GM13976 (cell line): ENCODE measurements at regions not wholly inside any gene's neighbourhood (a gene's known extent, or its start where the extent isn't known, plus 50 kb on each side); places are given as distances from the start of the nearest gene placed in this dataset.

Experiments used
- DNase-seq: peaks from one replicate; pipeline ENCODE4 v3.0.0; 2012; ENCODE audit warnings: low spot score
- in situ Hi-C: fragments of 300-500 bp; cut with MboI; formaldehyde crosslinking; loops from one replicate; pipeline ENCODE4 v1.12.0; 2022; ENCODE audit warnings: low sequenced_read_pairs, mixed read lengths, inconsistent platforms; ENCODE audit not compliant: unreplicated experiment
- TF ChIP-seq, protein P1 (sequence below): IDR thresholded peaks from 2 replicates; pipeline ENCODE4 v1.5.1; 2012; ENCODE audit warnings: borderline replicate concordance, mild to moderate bottlenecking; ENCODE audit not compliant: insufficient read depth; ENCODE audit errors: extremely low read depth, missing control alignments, control extremely low read depth

DNA sequence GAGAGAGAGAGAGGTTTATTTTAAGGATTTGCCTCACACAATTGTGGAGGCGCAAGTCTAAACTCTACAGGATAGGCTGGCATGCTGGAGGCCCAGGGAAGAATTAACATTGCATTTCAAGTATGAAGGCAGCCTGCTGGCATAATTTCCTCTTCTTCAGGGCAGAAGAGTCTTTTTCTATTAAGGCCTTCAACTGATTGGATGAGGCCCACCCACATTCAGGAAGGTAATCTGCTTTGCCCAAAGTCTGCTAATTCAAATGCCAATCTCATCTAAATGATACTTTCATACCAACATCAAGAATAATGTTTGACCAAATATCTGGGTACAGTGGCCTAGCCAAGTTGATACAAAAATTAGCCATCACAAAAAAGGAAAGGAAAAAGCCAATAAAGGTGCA, 258.1 kb upstream of the MDFIC2 start:
- in situ Hi-C loops, result no loop called here
- TF ChIP-seq, protein P1, sequence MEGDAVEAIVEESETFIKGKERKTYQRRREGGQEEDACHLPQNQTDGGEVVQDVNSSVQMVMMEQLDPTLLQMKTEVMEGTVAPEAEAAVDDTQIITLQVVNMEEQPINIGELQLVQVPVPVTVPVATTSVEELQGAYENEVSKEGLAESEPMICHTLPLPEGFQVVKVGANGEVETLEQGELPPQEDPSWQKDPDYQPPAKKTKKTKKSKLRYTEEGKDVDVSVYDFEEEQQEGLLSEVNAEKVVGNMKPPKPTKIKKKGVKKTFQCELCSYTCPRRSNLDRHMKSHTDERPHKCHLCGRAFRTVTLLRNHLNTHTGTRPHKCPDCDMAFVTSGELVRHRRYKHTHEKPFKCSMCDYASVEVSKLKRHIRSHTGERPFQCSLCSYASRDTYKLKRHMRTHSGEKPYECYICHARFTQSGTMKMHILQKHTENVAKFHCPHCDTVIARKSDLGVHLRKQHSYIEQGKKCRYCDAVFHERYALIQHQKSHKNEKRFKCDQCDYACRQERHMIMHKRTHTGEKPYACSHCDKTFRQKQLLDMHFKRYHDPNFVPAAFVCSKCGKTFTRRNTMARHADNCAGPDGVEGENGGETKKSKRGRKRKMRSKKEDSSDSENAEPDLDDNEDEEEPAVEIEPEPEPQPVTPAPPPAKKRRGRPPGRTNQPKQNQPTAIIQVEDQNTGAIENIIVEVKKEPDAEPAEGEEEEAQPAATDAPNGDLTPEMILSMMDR, result no peak

DNA sequence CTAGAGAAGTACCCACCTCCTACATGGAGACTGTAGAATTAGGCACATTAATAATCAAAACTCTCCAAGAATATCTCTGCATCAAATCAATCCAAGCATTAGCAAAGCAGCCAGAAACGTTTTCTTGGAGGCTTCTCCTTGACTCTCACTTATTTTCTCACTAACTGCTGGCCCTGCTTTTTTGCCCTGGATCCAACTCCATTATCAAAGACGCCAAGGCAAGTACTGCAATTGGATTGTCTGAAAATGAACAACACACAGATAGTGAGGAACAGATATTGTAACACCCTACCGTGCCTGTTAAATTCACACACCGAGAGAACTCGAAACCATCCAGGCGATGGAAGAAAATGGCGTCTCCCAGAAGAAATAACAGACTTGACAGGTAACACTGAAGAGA, 256.2 kb upstream of the MDFIC2 start:
- in situ Hi-C loops, result no loop called here
- DNase-seq, result no peak
- TF ChIP-seq, protein P1, result no peak

More for the DNA sequence above, 258.1 kb upstream of the MDFIC2 start:
- DNase-seq, result no peak

DNA sequence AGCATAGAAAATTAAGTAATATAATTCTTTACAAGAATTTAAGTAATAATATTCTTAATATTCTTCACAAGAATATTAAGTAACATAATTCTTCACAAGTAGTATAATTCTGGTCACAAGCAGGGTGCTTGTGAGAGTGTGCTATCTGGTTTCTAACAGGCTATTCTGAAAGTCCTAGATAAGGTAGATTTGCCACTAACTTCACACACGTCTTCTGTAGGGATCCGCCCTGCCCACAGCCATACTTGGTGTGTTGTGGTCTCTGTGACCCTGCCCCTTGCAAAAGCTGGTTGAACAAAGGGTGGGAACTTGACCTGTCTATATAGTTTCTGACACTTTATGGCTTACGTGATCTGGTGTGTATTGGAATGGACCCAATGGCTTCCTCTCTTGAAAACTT, 253.4 kb upstream of the MDFIC2 start:
- TF ChIP-seq, protein P1, result no peak
- in situ Hi-C loops, result no loop called here
- no peak for DNase-seq

DNA sequence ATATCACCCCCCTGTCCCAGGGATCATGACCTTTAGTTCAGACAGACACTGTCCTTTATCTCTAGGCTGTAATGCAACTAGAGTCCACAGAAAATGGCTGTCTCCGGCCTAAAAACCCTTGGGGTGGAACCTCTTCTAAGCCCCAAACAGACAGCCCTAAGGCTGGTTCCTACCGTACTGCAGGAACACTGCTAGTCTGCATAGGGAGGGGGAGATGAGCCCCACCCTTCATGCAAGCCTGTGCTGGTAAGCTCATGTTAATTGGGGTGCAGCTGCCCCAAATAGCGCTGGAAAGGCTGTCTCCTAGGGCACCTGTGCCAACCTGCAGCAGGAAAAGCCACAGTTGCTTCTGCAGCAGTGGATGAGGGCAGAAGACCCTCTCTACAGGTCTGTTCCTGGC, 252.1 kb upstream of the MDFIC2 start:
- TF ChIP-seq, protein P1, result no peak
- in situ Hi-C loops, result no loop called here
- no peak for DNase-seq

DNA sequence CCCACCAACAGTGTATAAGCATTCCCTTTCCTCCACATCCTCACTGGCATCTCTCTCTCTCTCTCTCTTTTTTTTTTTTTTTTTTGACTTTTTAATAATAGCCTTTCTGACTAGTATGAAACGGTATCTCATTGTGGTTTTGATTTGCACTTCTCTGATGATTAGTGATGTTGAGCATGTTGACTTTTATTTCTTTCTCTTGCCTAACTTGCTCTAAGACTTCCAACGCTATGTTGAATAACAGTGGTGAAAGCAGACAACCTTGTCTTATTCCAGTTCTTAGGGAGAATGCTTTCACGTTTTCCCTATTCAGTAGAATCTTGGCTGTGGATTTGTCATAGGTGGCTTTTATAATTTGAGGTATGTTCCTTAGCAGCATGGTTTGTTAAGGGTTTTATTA, 249.4 kb upstream of the MDFIC2 start:
- TF ChIP-seq, protein P1, result no peak
- in situ Hi-C loops, result no loop called here
- DNase-seq, result no peak

DNA sequence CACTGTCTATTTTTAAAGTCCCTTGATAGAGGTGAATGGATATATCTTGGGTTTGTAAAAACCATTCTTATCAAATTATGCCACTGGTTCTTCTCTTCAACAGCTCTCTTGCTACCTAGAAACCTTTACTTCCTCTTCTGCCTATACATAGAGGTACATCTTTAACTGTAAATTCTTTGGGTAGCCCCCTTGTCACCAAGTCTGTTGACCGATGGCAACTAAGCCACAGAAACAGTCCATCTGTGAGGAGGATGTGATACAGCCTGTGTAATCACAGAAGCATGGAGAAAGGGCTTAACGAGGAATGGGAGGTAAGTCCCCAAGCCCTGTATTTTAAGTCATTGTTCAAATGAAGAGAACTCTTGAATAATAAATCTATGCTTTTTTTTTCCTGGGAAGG, 246.5 kb upstream of the MDFIC2 start:
- no peak for DNase-seq
- in situ Hi-C loops, result no loop called here
- TF ChIP-seq, protein P1, result no peak

DNA sequence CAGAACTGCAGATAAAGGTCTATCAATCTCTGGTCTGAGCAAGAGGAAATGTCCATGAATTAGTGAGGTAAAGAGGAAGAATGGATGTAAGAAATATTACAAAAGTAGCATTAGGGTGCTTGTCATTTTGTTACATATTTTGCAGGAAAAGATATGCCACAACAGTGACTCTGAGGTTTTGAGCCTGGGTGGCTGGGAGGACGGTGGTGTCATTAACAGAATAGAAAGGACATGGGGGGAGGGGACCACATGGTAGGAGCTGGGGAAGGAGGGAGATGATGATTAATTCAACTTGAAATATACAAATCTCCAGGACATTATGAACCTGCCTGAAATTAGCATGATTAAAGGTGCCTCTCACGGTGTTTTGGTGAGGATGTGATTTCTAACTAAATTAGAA, 245.5 kb upstream of the MDFIC2 start:
- TF ChIP-seq, protein P1, result no peak
- DNase-seq, result no peak
- in situ Hi-C loops, result no loop called here
